ENCODE measurements at regions not wholly inside any gene's neighbourhood (a gene's known extent, or its start where the extent isn't known, plus 50 kb on each side); places are given as distances from the start of the nearest gene placed in this dataset.
"Not testable (repeated sequence)": the region's sequence is repeated elsewhere in the genome, so short reads cannot be mapped to it uniquely, and the experiment has no call there.

DNA sequence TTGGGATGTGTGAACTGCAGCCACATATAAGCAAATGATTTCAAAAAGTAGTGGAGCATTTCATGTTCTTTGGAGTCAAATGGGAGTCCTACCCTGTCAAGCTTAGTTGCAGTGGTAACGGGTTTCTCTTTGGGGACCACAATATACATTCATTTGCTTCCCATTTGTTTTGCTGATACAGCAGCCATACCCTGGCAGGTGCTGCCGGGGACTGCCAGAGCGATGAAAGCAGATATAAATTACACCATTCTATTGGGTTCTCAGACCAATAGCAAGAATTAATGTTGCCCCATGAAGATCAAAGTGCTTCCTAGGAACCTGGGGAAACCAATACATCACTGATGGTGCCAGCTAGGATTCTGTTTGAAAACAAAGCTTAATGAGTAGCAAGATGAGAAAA lies 1621.5 kb upstream of the FLRT2 start:
- TF ChIP-seq, protein P1, sequence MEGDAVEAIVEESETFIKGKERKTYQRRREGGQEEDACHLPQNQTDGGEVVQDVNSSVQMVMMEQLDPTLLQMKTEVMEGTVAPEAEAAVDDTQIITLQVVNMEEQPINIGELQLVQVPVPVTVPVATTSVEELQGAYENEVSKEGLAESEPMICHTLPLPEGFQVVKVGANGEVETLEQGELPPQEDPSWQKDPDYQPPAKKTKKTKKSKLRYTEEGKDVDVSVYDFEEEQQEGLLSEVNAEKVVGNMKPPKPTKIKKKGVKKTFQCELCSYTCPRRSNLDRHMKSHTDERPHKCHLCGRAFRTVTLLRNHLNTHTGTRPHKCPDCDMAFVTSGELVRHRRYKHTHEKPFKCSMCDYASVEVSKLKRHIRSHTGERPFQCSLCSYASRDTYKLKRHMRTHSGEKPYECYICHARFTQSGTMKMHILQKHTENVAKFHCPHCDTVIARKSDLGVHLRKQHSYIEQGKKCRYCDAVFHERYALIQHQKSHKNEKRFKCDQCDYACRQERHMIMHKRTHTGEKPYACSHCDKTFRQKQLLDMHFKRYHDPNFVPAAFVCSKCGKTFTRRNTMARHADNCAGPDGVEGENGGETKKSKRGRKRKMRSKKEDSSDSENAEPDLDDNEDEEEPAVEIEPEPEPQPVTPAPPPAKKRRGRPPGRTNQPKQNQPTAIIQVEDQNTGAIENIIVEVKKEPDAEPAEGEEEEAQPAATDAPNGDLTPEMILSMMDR (IDR thresholded peaks at IDR 0.05): no peak
- intact Hi-C loops (cut with DNase I): no loop called here
- no peak overlapping the region for H3K27ac ChIP-seq
- no peak for DNase-seq
- H3K27me3 ChIP-seq: no peaks in the 10 kb centered on the region
- H3K4me1 ChIP-seq: no peaks in the 10 kb centered on the region
- H3K4me3 ChIP-seq (replicated peaks in 1 of 3): no peak overlapping the region
- H3K9me3 ChIP-seq: no peaks in the 10 kb centered on the region
- WGBS, 2 donors: 86 to 92% methylated on average over 3 of the region's 3 CpGs
- no peaks in the 10 kb centered on the region for H3K36me3 ChIP-seq

DNA sequence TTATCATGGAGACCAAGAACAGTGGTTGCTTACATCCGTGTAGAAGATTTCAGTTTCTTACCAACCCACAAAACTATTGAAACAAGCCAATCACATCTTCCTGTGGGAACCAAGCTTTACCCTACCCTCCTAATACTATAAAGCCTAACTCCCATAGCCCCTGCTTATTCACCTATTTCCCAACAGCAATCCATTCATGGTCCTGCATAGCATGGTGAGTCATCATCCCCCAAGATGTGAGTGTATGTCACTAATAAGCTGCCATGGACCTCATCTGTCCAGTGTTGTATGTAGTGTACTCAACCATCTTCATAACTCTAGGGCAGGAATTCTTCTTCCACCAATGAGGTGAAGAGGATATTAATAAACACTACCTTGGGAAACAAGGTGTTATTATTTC lies 1620.4 kb upstream of the FLRT2 start:
- no peak for DNase-seq
- Histone ChIP-seq H3K9me3 (no peaks in the 10 kb centered on the region), H3K27ac (no peak overlapping the region), H3K36me3 (no peaks in the 10 kb centered on the region), H3K4me1 (no peaks in the 10 kb centered on the region), H3K27me3 (no peaks in the 10 kb centered on the region), H3K4me3 (replicated peaks in 1 of 3) (no peak overlapping the region)
- no peak for TF ChIP-seq POLR2A (IDR thresholded peaks at IDR 0.05)
- TF ChIP-seq, protein P1 (IDR thresholded peaks at IDR 0.05): no peak
- WGBS, 2 donors: 93 to 98% methylated on average over 1 of the region's 1 CpG
- intact Hi-C loops (cut with DNase I): no loop called here

DNA sequence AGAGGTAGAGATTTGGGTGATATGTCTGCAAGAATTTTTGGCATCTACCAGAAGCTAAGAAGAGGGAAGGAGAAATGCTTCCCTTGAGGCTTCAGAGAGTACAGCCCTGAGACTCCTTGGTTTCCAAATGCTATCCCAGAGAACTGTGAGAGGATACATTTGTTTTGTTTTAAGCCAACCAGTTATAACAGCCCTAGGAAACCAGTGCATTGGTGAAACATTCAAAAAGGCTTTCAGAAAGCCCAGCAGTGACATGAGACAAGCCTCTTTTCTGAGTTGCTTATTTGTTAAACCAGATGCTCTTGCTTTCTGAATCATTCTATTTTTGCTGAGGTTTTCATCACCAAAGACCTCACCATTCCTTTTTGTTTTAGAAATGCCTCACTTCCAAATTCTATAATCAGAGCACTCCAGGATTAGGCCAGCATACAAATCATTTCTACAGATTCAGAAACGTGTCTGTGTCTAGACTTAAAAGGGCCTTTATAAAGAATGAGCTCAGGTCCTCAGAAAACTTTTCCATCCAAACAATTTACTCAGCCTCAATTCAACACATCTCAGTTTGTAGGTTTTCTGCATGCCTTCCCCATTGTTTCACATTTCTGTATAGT lies 1617.8 kb upstream of the FLRT2 start:
- Histone ChIP-seq H3K4me3 (replicated peaks in 1 of 3) (no peak overlapping the region), H3K36me3 (no peaks in the 10 kb centered on the region), H3K27me3 (no peaks in the 10 kb centered on the region), H3K27ac (no peak overlapping the region), H3K4me1 (no peaks in the 10 kb centered on the region), H3K9me3 (no peaks in the 10 kb centered on the region)
- WGBS, 2 donors: 38 to 72% methylated on average over 1 of the region's 1 CpG
- intact Hi-C loops (cut with DNase I): no loop called here
- DNase-seq: no peak
- TF ChIP-seq, protein P1 (IDR thresholded peaks at IDR 0.05): no peak

DNA sequence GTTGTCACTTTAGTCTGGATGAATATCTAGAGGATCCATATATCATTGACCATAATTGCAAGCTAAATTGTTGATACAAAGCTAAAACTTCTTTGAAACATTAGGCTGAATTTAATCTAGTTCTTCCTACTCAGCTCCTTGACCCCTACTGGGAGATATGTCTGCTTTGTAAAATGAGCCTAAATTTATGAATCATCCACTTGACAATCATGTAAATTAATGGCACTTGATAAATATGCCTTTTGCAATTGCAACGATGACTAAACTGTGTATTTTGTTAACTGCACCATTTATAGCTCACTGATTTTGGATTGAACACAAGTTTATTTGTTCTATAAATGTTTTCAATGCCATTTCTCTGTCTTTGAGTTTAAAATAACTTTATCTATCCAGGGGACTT lies 1616.5 kb upstream of the FLRT2 start:
- 57 to 75% methylated on average over 1 of the region's 1 CpG for WGBS, 2 donors
- intact Hi-C loops (cut with DNase I): no loop called here
- no peaks in the 10 kb centered on the region for H3K9me3 ChIP-seq
- H3K36me3 ChIP-seq: no peaks in the 10 kb centered on the region
- TF ChIP-seq, protein P1 (IDR thresholded peaks at IDR 0.05): no peak
- no peak for TF ChIP-seq POLR2A (IDR thresholded peaks at IDR 0.05)
- DNase-seq: no peak
- H3K4me3 ChIP-seq (replicated peaks in 1 of 3): no peak overlapping the region
- no peaks in the 10 kb centered on the region for H3K4me1 ChIP-seq
- H3K27me3 ChIP-seq: no peaks in the 10 kb centered on the region
- no peak overlapping the region for H3K27ac ChIP-seq

DNA sequence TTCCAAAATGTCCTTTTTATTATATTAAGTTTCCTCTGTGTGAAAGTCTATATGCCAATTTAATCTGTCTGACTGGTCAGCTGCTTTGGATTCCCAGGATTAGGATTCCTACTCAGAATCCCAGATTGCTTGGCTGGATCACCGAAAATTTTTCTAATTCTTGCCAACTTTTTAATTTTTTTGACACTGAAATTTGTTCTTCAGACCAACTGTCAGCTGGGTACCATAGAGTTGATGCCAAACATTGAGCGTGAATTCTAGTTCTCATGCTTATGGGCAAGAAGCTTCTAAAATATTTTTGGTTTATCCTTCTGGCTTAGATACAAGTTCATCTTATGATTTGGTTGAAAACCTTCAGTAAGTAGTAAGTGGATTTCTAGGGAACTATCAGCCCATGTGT lies 1611.4 kb upstream of the FLRT2 start:
- WGBS, 2 donors: 85 to 87% methylated on average over 2 of the region's 2 CpGs
- TF ChIP-seq, protein P1 (IDR thresholded peaks at IDR 0.05): no peak
- no peak for TF ChIP-seq POLR2A (IDR thresholded peaks at IDR 0.05)
- Histone ChIP-seq H3K9me3 (no peaks in the 10 kb centered on the region), H3K27ac (no peak overlapping the region), H3K27me3 (no peaks in the 10 kb centered on the region), H3K4me1 (no peaks in the 10 kb centered on the region), H3K4me3 (replicated peaks in 1 of 3) (no peak overlapping the region), H3K36me3 (no peaks in the 10 kb centered on the region)
- no peak for DNase-seq
- intact Hi-C loops (cut with DNase I): no loop called here

DNA sequence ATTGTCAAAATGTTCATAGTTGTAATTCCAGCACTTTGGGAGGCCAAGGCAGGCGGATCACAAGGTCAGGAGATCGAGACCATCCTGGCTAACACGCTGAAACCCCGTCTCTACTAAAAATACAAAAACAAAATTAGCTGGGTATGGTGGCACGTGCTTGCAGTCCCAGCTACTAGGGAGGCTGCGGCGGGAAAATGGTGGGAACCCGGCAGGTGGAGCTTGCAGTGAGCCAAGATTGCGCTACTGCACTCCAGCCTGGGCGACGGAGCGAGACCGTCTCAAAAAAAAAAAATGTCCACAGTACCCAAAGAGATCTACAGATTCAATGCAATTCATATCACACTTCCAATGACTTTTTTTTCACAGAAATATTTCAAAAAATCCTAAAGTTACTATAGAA lies 1610.3 kb upstream of the FLRT2 start:
- H3K4me1 ChIP-seq; H3K4me3 ChIP-seq (replicated peaks in 1 of 3); H3K36me3 ChIP-seq; intact Hi-C loops (cut with DNase I); DNase-seq; H3K9me3 ChIP-seq; H3K27ac ChIP-seq; H3K27me3 ChIP-seq: not testable (repeated sequence)
- WGBS, 2 donors: 96% methylated on average over 13 of the region's 13 CpGs
